ENCODE measurements at regions not wholly inside any gene's neighbourhood (a gene's known extent, or its start where the extent isn't known, plus 50 kb on each side); places are given as distances from the start of the nearest gene placed in this dataset.

DNA sequence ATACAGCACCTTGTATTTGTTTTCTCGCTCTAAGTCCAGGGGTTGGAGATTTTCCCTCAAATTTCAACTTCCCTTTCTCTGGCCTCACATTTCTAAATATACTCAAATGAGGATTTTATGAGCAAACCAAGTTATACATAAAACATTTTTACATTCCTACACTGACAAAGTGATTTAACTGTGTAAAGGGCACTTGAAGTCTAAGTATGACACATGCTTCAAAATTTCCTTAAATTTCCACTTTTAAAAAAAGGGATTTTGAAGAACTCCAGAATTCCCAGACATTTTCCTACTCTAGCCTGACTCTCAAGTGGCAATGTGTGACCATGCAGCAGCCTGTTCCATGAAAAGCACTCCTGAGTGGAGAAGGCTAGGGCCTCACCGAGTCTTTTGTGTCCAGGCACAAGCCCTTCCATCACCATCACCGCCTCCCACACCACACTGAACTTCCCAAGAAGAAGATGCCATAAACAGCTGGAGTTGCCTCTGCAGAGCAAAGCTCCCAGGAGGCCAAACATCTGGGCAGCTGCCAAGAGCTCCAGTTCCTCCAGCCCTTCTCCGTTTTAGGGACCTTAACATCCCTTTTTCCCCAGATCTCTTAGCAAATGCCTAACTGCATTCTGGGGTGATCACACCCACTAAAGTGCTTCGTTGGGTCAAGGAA lies 68.9 kb downstream of the NCR2 start:
- TF ChIP-seq ZNF274 (IDR thresholded peaks at IDR 0.05; ENCODE audit: low read depth, low read length): no peak

DNA sequence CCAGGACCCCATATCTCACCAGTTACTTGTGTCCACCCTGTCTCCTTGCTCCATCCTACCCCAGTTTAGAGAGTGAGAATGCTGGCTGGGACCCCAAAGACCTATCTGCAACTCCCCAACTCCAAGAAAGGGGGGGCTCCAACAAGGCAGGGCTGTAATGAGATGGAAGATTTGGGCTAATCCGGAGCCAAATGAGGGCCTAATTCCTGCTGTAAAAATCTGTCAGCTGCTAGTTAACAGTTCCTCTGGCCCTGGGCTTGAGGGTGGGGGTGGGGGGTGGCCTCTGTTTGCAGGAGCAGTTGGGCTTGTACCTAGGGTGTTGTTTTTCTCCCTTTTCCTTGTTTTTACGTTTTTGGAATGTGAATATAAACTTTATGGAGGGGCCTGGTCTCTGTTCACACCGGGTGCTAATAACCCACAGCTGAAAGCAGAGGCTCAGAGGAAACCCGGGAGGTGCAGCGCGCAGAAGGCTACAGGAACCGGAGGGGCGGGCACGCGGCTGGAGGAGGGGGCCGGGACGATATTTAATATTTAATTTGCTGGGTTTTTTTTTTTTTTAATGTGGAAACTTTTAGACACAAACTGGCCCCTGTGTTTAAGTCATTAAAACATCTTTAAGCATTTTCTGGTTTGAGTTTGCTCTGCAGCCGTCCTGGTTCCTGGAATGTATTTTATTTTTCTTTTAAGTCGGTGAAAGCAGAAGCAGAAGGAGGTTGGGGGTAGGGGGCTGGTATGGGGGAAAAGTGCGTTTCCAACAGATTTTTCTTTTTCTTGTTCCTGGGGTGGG lies 70.7 kb downstream of the NCR2 start:
- no peak overlapping the region for H3K4me3 ChIP-seq (ENCODE audit: low read length)
- TF ChIP-seq ZNF274 (IDR thresholded peaks at IDR 0.05; ENCODE audit: low read depth, low read length): no peak

More for the DNA sequence above, 68.9 kb downstream of the NCR2 start:
- no peak overlapping the region for H3K4me3 ChIP-seq (ENCODE audit: low read length)

DNA sequence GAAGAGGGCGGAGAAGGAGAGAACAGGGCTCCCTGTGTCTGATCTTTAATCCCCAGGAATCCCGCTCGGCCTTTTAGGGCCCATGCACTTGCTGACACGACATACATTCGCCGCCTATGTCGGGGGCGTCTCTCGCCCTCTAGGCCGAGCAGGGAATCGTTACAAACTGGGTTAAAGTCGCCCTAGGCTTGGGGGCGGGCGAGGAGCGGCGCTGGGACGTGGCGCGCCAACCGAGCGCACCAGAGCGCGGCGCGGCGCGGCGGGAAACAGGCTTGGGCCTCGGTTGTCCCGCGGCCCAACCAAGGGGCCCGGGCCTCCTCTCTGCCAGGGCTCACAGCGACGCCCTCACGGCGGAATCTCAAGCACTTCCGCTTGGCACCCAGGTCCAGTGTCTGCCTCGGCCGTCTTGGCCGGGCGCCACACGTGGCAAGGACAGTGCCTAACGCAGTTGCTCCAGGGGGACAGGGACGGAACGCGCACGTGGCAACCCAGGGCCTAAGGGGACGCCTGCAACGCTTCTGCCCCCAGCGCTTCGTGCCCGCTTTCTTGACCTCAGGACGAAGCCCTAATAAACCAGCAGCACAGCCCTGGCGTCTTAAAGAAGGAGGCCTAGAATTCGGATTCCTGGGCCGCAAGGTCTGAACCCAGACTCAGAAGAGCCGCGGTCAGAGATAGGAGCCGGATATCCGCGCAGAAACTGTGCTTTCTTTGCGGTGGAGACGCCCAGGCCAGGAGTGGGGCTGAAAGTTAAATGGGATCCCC lies 71.5 kb downstream of the NCR2 start:
- H3K4me3 ChIP-seq (ENCODE audit: low read length): no peak overlapping the region
- TF ChIP-seq ZNF274 (IDR thresholded peaks at IDR 0.05; ENCODE audit: low read depth, low read length): no peak

DNA sequence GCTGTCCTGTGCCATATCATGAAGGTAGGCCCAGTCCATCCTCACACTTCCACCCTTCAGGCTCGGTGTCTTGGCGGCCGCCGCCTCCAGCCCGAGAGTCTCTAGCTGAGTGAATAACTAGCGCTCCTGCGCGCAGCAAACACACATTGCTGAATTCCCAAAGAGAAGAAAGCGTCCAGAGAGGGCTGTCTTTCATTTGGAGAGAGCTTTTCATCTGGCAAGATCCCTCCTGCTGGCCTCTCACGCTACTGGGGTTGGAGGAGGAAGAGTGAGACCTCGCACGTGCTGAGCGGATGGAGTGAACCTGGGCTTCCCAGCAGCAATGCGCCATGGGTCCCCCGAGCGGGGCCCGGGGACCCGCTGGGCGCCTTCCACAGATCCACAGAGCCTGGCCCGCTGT lies 73.2 kb downstream of the NCR2 start:
- H3K4me3 ChIP-seq (ENCODE audit: low read length): no peak overlapping the region
- TF ChIP-seq ZNF274 (IDR thresholded peaks at IDR 0.05; ENCODE audit: low read depth, low read length): no peak

DNA sequence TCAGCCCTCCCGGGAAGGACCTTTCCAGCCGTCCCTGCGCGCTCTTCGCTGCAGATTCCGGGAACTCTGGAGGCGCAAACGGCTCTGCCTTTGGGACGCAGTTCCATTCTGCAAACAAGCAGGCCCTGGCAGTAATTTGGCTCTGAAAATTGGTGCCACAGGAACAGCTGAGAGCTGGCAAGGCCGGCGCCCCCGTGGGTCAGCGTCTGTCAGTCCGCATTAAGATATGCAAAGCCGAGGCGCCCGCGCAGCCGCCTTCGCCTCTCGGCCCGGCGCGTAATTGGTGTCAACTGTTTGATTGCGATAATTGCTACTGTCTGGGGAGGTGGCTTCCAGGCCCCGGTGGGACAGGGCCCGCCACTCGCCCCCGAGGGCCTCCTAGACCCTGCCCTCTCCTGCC lies 73.6 kb downstream of the NCR2 start:
- TF ChIP-seq ZNF274 (IDR thresholded peaks at IDR 0.05; ENCODE audit: low read depth, low read length): no peak
- H3K4me3 ChIP-seq (ENCODE audit: low read length): no peak overlapping the region

DNA sequence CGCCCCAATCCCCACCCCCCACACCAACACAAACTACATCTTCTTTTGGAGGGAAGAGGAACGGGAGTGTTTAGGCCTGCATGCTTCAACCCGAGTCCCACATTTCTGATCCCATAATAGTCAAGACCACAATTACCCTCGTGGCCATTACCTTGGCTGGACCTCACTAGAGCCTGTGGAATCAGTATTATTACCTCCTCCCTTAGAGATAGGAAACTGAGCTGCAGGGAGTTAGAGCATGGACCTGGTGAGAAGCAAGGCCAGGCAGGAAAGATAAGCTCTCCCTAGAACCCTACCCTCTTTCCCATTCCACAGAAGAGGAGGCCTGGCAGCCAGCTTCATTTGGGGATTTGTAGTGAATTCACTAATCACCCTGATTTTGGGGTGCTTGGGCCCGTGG lies 74.1 kb downstream of the NCR2 start:
- no peak for TF ChIP-seq ZNF274 (IDR thresholded peaks at IDR 0.05; ENCODE audit: low read depth, low read length)

DNA sequence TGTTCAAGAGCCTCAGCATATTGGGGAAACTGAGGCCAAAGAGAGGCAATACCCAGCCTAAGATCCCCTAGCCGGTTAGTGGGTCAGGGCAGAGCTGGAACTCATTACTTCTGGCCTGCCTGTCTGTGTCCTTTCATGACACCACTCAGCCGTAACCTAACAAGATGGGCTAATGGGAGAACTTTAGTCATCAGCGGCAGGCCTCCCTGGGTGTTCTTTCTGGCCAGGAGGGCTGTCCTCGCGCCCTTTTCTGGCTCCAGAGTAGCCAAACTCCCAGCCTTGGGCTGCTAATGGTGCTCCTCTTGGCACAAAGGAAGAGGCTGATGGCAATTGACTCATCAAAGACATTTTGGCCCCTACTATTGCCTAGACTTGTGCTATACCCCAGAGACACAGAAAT lies 76.6 kb downstream of the NCR2 start:
- H3K4me3 ChIP-seq (ENCODE audit: low read length): no peak overlapping the region
- TF ChIP-seq ZNF274 (IDR thresholded peaks at IDR 0.05; ENCODE audit: low read depth, low read length): no peak

More for the DNA sequence above, 74.1 kb downstream of the NCR2 start:
- H3K4me3 ChIP-seq (ENCODE audit: low read length): no peak overlapping the region

DNA sequence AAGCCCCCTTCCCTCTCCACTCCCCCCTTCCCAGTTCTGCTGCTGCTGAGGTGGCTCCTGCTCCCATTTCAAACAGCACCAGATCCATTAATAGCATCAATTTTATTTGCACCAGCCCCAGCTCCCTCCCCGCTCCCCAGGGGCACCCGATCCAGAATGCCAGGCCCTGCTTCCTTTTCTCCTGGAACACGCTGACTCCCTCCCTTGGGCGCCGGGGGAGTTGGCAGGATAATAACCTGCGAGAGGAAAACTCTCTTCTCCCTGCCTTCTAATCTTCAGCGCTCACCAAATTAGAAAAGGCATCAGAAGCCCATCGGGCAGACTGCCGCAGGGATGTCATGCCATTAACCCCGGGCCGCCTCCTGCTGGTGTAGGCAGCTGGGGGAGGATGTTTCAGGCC lies 77.8 kb downstream of the NCR2 start:
- TF ChIP-seq ZNF274 (IDR thresholded peaks at IDR 0.05; ENCODE audit: low read depth, low read length): no peak

DNA sequence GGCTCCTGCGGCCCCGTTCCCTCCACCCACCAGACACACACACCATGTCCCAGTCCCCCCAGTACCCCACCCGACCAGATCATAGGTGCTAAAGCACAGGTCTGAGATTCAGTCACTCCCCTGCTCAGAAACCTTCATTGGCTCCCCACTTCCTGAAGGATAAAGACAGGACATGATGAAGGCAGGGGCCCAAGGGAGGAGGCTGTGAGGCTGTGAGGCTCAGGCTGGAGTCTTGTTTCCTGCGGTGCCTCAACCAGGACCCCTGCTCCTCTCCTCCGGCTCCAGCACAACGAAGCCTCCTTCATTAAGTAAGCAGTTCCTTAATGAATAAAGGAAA lies 81.1 kb downstream of the NCR2 start:
- TF ChIP-seq ZNF274 (IDR thresholded peaks at IDR 0.05; ENCODE audit: low read depth, low read length): no peak
- H3K4me3 ChIP-seq (ENCODE audit: low read length): no peak overlapping the region

More for the DNA sequence above, 77.8 kb downstream of the NCR2 start:
- H3K4me3 ChIP-seq (ENCODE audit: low read length): no peak overlapping the region

DNA sequence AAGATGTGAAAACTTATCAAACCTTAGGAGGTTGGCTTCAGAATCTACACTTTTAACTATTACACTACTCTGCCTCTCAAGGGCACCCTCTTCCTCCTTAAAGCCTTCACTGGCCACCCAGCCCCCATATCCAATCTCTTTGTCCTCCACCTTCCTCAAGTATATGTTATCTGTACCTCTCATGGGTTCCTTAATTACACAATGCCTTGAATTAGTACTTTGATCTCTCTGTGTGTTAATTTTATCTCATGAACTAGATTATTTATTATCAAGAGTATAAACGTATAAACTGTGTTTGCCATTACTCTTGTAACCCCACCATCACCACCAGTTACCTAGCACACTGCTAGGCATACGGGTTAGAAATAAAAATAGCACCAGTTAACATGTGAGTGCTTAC lies 83.3 kb downstream of the NCR2 start:
- no peak overlapping the region for H3K4me3 ChIP-seq (ENCODE audit: low read length)
- no peak for TF ChIP-seq ZNF274 (IDR thresholded peaks at IDR 0.05; ENCODE audit: low read depth, low read length)

DNA sequence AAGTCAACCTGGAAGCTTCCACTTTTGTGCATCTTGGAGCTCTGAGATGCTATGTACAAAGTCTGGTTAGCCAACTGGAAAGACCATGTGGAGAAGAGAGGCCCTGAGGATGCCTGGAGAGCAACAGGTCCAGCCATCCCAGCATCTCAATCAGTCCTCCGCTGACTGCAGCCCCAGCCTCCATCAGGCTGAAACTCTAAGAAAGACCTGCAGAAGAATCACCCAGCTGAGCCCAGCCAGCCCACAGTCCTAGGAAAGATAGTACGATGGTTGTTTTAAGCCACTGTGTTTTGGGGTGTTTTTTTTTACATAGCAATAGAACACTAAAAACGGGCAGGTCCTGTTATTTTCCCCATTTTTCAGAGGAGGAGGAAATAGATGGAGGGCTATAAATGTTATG lies 84.0 kb downstream of the NCR2 start:
- TF ChIP-seq ZNF274 (IDR thresholded peaks at IDR 0.05; ENCODE audit: low read depth, low read length): no peak
- no peak overlapping the region for H3K4me3 ChIP-seq (ENCODE audit: low read length)

DNA sequence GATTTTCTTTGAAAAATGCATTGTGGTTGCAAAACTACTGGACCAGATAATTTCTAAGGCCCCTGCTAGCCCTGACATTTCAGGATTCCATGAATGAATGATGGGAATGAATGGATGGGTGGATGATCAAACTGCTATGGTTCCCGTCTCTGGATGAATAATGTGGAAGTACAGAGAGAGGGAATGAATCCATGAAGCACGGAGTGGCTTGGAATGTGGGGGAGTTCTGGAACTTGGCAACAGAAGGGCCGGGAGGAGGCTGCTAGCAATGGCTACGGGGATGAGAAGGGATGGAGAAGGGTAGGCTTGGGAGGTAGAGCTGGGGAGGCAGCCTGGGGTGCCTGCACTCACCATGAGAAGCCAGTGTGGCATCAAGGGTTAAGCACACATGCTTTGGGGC lies 84.8 kb downstream of the NCR2 start:
- no peak overlapping the region for H3K4me3 ChIP-seq (ENCODE audit: low read length)
- TF ChIP-seq ZNF274 (IDR thresholded peaks at IDR 0.05; ENCODE audit: low read depth, low read length): no peak

DNA sequence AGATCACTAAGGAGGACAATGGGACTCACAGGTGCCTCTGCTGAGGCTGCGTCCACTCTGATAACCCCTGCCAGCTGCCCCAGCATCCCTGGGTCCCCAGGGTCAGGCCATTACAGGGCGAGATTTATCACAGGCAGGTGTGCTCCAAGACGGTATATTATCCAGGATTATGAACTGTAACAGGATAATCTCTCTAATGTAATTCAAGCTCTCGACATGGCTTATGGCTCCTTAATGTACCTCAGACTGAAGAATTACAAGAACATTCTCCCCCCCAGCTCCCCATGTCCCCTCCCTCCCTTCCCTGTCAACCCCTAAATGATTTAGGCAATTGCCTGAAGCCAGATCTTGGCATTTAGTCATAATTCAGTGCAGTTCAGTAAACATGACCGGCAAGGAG lies 86.8 kb downstream of the NCR2 start:
- H3K4me3 ChIP-seq (ENCODE audit: low read length): no peak overlapping the region
- no peak for TF ChIP-seq ZNF274 (IDR thresholded peaks at IDR 0.05; ENCODE audit: low read depth, low read length)

DNA sequence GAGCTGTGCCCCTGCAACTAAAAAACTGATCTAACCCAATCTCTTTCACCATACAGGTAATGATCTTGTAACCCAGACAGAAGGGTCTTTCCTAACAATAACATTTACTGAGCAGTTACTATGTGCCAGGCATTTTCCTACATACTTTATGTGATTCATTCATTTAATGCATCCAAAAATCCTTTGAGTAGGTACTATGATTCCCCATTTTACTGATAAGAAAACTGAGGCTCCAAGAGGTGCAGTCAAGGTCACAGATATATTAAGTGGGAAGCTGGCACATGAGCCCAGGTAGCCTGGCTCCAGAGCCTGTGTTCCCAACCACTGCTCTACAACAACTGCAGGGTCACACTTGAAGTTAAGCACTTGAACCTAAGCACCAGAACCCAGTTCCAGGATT lies 87.6 kb downstream of the NCR2 start:
- no peak overlapping the region for H3K4me3 ChIP-seq (ENCODE audit: low read length)
- TF ChIP-seq ZNF274 (IDR thresholded peaks at IDR 0.05; ENCODE audit: low read depth, low read length): no peak

Data from GM08714 (cell line).